ENCODE measurements at regions not wholly inside any gene's neighbourhood (a gene's known extent, or its start where the extent isn't known, plus 50 kb on each side); places are given as distances from the start of the nearest gene placed in this dataset.

GRCh38 chr1:182297335-182297734 lies 94.3 kb downstream of the GLUL start:
- no peak for DNase-seq (ENCODE audit: low read depth in 4 of 4, low spot score in 3 of 4)

GRCh38 chr1:182295697-182296096 lies 95.9 kb downstream of the GLUL start:
- DNase-seq (ENCODE audit: low read depth in 4 of 4, low spot score in 3 of 4) = no peak

GRCh38 chr1:182293119-182293589 lies 98.4 kb downstream of the GLUL start:
- no peak for DNase-seq (ENCODE audit: low read depth in 4 of 4, low spot score in 3 of 4)

GRCh38 chr1:182292193-182292741 lies 99.3 kb downstream of the GLUL start:
- DNase-seq (ENCODE audit: low read depth in 4 of 4, low spot score in 3 of 4) = no peak

GRCh38 chr1:182291584-182292192 lies 99.9 kb downstream of the GLUL start:
- no peak for DNase-seq (ENCODE audit: low read depth in 4 of 4, low spot score in 3 of 4)

- DNase-seq (ENCODE audit: low read depth in 4 of 4, low spot score in 3 of 4) = no peak
These were observed 102.6 kb downstream of the GLUL start for GRCh38 chr1:182288749-182289604.

- DNase-seq (ENCODE audit: low read depth in 4 of 4, low spot score in 3 of 4) = no peak
These were observed 104.8 kb downstream of the GLUL start for GRCh38 chr1:182286761-182287160.

- no peak for DNase-seq (ENCODE audit: low read depth in 4 of 4, low spot score in 3 of 4)
These were observed 107.6 kb downstream of the GLUL start for GRCh38 chr1:182283746-182284544.

- DNase-seq (ENCODE audit: low read depth in 4 of 4, low spot score in 3 of 4) = no peak
These were observed 110.0 kb downstream of the GLUL start for GRCh38 chr1:182281541-182281940.

GRCh38 chr1:182280504-182280900 lies 111.1 kb downstream of the GLUL start:
- no peak for DNase-seq (ENCODE audit: low read depth in 4 of 4, low spot score in 3 of 4)

GRCh38 chr1:182279724-182280503 lies 111.7 kb downstream of the GLUL start:
- DNase-seq (ENCODE audit: low read depth in 4 of 4, low spot score in 3 of 4) = no peak

GRCh38 chr1:182279302-182279701 lies 112.3 kb downstream of the GLUL start:
- DNase-seq (ENCODE audit: low read depth in 4 of 4, low spot score in 3 of 4) = no peak

- no peak for DNase-seq (ENCODE audit: low read depth in 4 of 4, low spot score in 3 of 4)
These were observed 113.2 kb downstream of the GLUL start for GRCh38 chr1:182278144-182279054.

GRCh38 chr1:182275271-182275670 lies 116.3 kb downstream of the GLUL start:
- DNase-seq (ENCODE audit: low read depth in 4 of 4, low spot score in 3 of 4) = no peak

GRCh38 chr1:182274618-182275017 lies 117.0 kb downstream of the GLUL start:
- no peak for DNase-seq (ENCODE audit: low read depth in 4 of 4, low spot score in 3 of 4)

GRCh38 chr1:182270731-182271130 lies 120.9 kb downstream of the GLUL start:
- no peak for DNase-seq (ENCODE audit: low read depth in 4 of 4, low spot score in 3 of 4)

GRCh38 chr1:182269097-182269496 lies 122.5 kb downstream of the GLUL start:
- no peak for DNase-seq (ENCODE audit: low read depth in 4 of 4, low spot score in 3 of 4)

GRCh38 chr1:182268669-182269068 lies 122.9 kb downstream of the GLUL start:
- DNase-seq (ENCODE audit: low read depth in 4 of 4, low spot score in 3 of 4) = no peak

GRCh38 chr1:182264185-182264584 lies 127.4 kb downstream of the GLUL start:
- DNase-seq (ENCODE audit: low read depth in 4 of 4, low spot score in 3 of 4) = no peak
